ENCODE measurements at regions not wholly inside any gene's neighbourhood (a gene's known extent, or its start where the extent isn't known, plus 50 kb on each side); places are given as distances from the start of the nearest gene placed in this dataset.

- H3K9me3 ChIP-seq (ENCODE audit: control insufficient read depth, insufficient read depth, low read length): peaks cover 9% of the 10 kb centered on the region; the same call in 1 of the 2 replicates
- H2BK120ac ChIP-seq (ENCODE audit: low read depth, low read length): no peak overlapping the region
- TF ChIP-seq RAD21 (IDR thresholded peaks at IDR 0.05; ENCODE audit: low read length) (no peak), BHLHE40 (IDR thresholded peaks at IDR 0.05; ENCODE audit: low read depth, low read length) (no peak), RFX5 (IDR thresholded peaks at IDR 0.05; ENCODE audit: low read depth, low read length) (no peak), MXI1 (IDR thresholded peaks at IDR 0.05; ENCODE audit: borderline replicate concordance, low read depth, low read length) (no peak), USF2 (IDR thresholded peaks at IDR 0.05; ENCODE audit: low read depth, low read length) (no peak), SMC3 (IDR thresholded peaks at IDR 0.05; ENCODE audit: low read depth, low read length) (no peak), CTCF (conservative IDR thresholded peaks at IDR 0.05; ENCODE audit: low read depth, low read length) (no peak), POLR2A (IDR thresholded peaks at IDR 0.05; ENCODE audit: low read depth, low read length) (no peak)
- H3K4me3 ChIP-seq (ENCODE audit: insufficient read depth, low read depth, low read length): no peak overlapping the region
- no peak overlapping the region for H2AK5ac ChIP-seq (ENCODE audit: low read depth, low read length)
- ChIA-PET CTCF (no interaction called here), POLR2A (ENCODE audit: unreplicated experiment) (no interaction called here)
- H3K4me1 ChIP-seq (ENCODE audit: control insufficient read depth, insufficient read depth, low read length): no peaks in the 10 kb centered on the region
- no peak overlapping the region for H2BK15ac ChIP-seq (ENCODE audit: low read depth, low read length)
- H3K27ac ChIP-seq (ENCODE audit: insufficient read depth, low read length): no peak overlapping the region
- BruUV-seq (replicated peaks): no TSS peak
- H3K9me1 ChIP-seq (ENCODE audit: insufficient read depth, low read length): no peaks in the 10 kb centered on the region
- in situ Hi-C loops (cut with MboI; ENCODE audit: low sequenced_read_pairs): no loop called here
- no peak overlapping the region for H2BK20ac ChIP-seq (ENCODE audit: low read depth, low read length)
- 89% methylated on average over 13 of the region's 43 CpGs; no CpG with 5 or more reads in 1 of the 2 experiments for whole genome bisulfite sequencing, 2 experiments (ENCODE audit: extremely low coverage in 2 of 2, insufficient read length in 1 of 2)
- H4K5ac ChIP-seq (ENCODE audit: low read depth, low read length): no peak overlapping the region
- no peak overlapping the region for H3K4ac ChIP-seq (ENCODE audit: low read depth, low read length)
- no peak overlapping the region for H4K91ac ChIP-seq (ENCODE audit: insufficient read depth, low read depth, low read length)
- H3K18ac ChIP-seq (ENCODE audit: low read depth, low read length): no peak overlapping the region
- DNase-seq: no peak
- dilution Hi-C loops (cut with HindIII; ENCODE audit: low sequenced_read_pairs, unreplicated experiment): no loop called here
- H3K27me3 ChIP-seq (ENCODE audit: control insufficient read depth, insufficient read depth, low read length): peaks cover 17% of the 10 kb centered on the region; the same call in 1 of the 2 replicates
- no peak overlapping the region for H3K56ac ChIP-seq (ENCODE audit: extremely low read depth, insufficient read depth, low read length)
- H3K14ac ChIP-seq (replicated peaks; ENCODE audit: low read depth, low read length): no peak overlapping the region
- no peak overlapping the region for H3K9ac ChIP-seq (ENCODE audit: low read depth, low read length)
- H4K8ac ChIP-seq (ENCODE audit: low read depth in 2 of 2, low read length in 2 of 2): no peak overlapping the region
- H2BK5ac ChIP-seq (ENCODE audit: low read depth, low read length, poor library complexity, severe bottlenecking): no peak overlapping the region
- H4K20me1 ChIP-seq (ENCODE audit: insufficient read depth, low read length): no peaks in the 10 kb centered on the region
- H3K4me2 ChIP-seq (ENCODE audit: low read depth, low read length): no peak overlapping the region
- no peaks in the 10 kb centered on the region for H3K36me3 ChIP-seq (ENCODE audit: control insufficient read depth, insufficient read depth, low read length)
- no peak overlapping the region for H2AFZ ChIP-seq (replicated peaks; ENCODE audit: low read length, poor library complexity)
- H3K79me1 ChIP-seq (ENCODE audit: low read depth in 1 of 2, low read length in 2 of 2): no peaks in the 10 kb centered on the region
- no peak for ATAC-seq (ENCODE audit: low read depth)
- intact Hi-C loops (cut with micrococcal nuclease): no loop called here
- no peak overlapping the region for H3K23ac ChIP-seq (ENCODE audit: low read depth, low read length)
- H2AK9ac ChIP-seq (replicated peaks; ENCODE audit: low read depth, low read length, poor library complexity): no peak overlapping the region
Measured at GRCh38 chr12:132392389-132393244, 63.2 kb upstream of the GALNT9 start.

All from IMR-90 (cell line).